ENCODE measurements at regions not wholly inside any gene's neighbourhood (a gene's known extent, or its start where the extent isn't known, plus 50 kb on each side); places are given as distances from the start of the nearest gene placed in this dataset.

GRCh38 chr1:87224201-87224600 is 104.5 kb upstream of the LMO4 start:
- peak; percentile 58 for DNase-seq (ENCODE audit: low spot score)

- no peak for DNase-seq (ENCODE audit: low spot score)
Measured at GRCh38 chr1:87225171-87225570, 103.5 kb upstream of the LMO4 start.

GRCh38 chr1:87226341-87226760 is 102.3 kb upstream of the LMO4 start:
- DNase-seq (ENCODE audit: low spot score), result peak; percentile 92

GRCh38 chr1:87227651-87228050 is 101.0 kb upstream of the LMO4 start:
- DNase-seq (ENCODE audit: low spot score), result no peak

- DNase-seq (ENCODE audit: low spot score), result no peak
Measured at GRCh38 chr1:87230501-87230900, 98.2 kb upstream of the LMO4 start.

- no peak for DNase-seq (ENCODE audit: low spot score)
Measured at GRCh38 chr1:87231703-87232367, 96.8 kb upstream of the LMO4 start.

- DNase-seq (ENCODE audit: low spot score), result no peak
Measured at GRCh38 chr1:87236585-87236984, 92.1 kb upstream of the LMO4 start.

GRCh38 chr1:87239997-87240605 is 88.6 kb upstream of the LMO4 start:
- no peak for DNase-seq (ENCODE audit: low spot score)

GRCh38 chr1:87240661-87241285 is 87.9 kb upstream of the LMO4 start:
- DNase-seq (ENCODE audit: low spot score), result no peak

- no peak for DNase-seq (ENCODE audit: low spot score)
Measured at GRCh38 chr1:87242445-87243185, 86.1 kb upstream of the LMO4 start.

GRCh38 chr1:87243573-87243972 is 85.1 kb upstream of the LMO4 start:
- DNase-seq (ENCODE audit: low spot score), result no peak

- DNase-seq (ENCODE audit: low spot score), result no peak
Measured at GRCh38 chr1:87246436-87246835, 82.2 kb upstream of the LMO4 start.

- no peak for DNase-seq (ENCODE audit: low spot score)
Measured at GRCh38 chr1:87249803-87250202, 78.9 kb upstream of the LMO4 start.

- DNase-seq (ENCODE audit: low spot score), result no peak
Measured at GRCh38 chr1:87250336-87250735, 78.3 kb upstream of the LMO4 start.

- no peak for DNase-seq (ENCODE audit: low spot score)
Measured at GRCh38 chr1:87252406-87252805, 76.3 kb upstream of the LMO4 start.

GRCh38 chr1:87262688-87263087 is 66.0 kb upstream of the LMO4 start:
- no peak for DNase-seq (ENCODE audit: low spot score)

- DNase-seq (ENCODE audit: low spot score), result no peak
Measured at GRCh38 chr1:87263281-87263680, 65.4 kb upstream of the LMO4 start.

- no peak for DNase-seq (ENCODE audit: low spot score)
Measured at GRCh38 chr1:87263785-87264184, 64.9 kb upstream of the LMO4 start.

GRCh38 chr1:87264976-87265375 is 63.7 kb upstream of the LMO4 start:
- DNase-seq (ENCODE audit: low spot score), result no peak

GRCh38 chr1:87265786-87266185 is 62.9 kb upstream of the LMO4 start:
- DNase-seq (ENCODE audit: low spot score), result no peak

- DNase-seq (ENCODE audit: low spot score), result no peak
Measured at GRCh38 chr1:87268111-87268510, 60.6 kb upstream of the LMO4 start.

GRCh38 chr1:87269921-87270320 is 58.8 kb upstream of the LMO4 start:
- no peak for DNase-seq (ENCODE audit: low spot score)

- DNase-seq (ENCODE audit: low spot score), result no peak
Measured at GRCh38 chr1:87273291-87273690, 55.4 kb upstream of the LMO4 start.

Measured in H4 (cell line).